ENCODE measurements at regions not wholly inside any gene's neighbourhood (a gene's known extent, or its start where the extent isn't known, plus 50 kb on each side); places are given as distances from the start of the nearest gene placed in this dataset.
A peak's percentile ranks its signal among the peaks of the same experiment; 100 is the strongest.
"Not testable (repeated sequence)": the region's sequence is repeated elsewhere in the genome, so short reads cannot be mapped to it uniquely, and the experiment has no call there.

DNA sequence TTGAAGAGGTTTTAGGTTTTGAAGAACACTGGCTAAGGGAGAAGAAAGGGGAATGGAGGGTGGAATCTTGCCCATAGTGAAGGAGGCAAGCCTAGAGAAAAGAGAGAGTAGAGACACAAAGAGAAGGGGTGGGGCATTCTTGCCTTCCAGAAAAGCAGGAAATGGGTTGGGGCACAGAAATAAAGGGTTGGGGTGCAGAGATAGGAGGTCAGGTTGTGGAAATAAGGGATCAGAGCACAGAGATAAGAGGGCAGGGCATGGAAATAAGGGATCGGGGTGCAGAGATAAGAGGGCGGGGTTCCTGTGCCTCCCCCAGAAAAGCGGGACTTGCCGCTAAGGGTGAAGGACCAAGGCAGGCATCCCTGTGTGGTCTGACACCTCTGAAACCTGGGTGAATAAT, 69.9 kb downstream of the ALG1L2 start:
- H3K4me3 ChIP-seq (ENCODE audit: low read depth, low read length), result not testable (repeated sequence)

GRCh38 chr3:130153247-130153646, 71.6 kb downstream of the ALG1L2 start:
- not testable (repeated sequence) for H3K4me3 ChIP-seq (ENCODE audit: low read depth, low read length)

DNA sequence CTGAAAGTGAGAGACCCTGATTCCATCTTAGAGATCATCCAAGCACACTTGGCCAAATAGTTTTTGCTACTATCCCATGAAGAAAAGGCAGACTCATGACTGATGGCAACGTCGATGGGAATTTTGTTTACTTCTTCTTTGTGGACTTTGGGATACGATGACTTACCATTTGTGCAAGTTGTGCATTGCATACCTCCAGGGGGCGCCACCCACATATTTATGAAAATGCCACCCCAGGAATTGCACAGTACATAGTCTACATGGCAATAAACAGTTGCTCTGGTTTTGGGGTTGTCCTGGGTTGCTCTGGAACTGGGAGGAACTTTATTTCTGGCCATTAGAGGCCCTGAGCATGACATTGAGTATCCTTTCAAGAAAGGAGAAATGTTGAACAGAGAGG, 73.8 kb downstream of the ALG1L2 start:
- not testable (repeated sequence) for H3K4me3 ChIP-seq (ENCODE audit: low read depth, low read length)

- not testable (repeated sequence) for H3K4me3 ChIP-seq (ENCODE audit: low read depth, low read length)
Observed at GRCh38 chr3:130166856-130167255, 85.2 kb downstream of the ALG1L2 start.

- not testable (repeated sequence) for H3K4me3 ChIP-seq (ENCODE audit: low read depth, low read length)
Observed at GRCh38 chr3:130175195-130175594, 93.6 kb downstream of the ALG1L2 start.

GRCh38 chr3:130176476-130177256, 95.0 kb downstream of the ALG1L2 start:
- not testable (repeated sequence) for H3K4me3 ChIP-seq (ENCODE audit: low read depth, low read length)

GRCh38 chr3:130178835-130179234, 97.2 kb downstream of the ALG1L2 start:
- H3K4me3 ChIP-seq (ENCODE audit: low read depth, low read length), result not testable (repeated sequence)

GRCh38 chr3:130179353-130179970, 97.8 kb downstream of the ALG1L2 start:
- peak overlapping the region; percentile 18; the same call in 1 of the 2 replicates for H3K4me3 ChIP-seq (ENCODE audit: low read depth, low read length)

DNA sequence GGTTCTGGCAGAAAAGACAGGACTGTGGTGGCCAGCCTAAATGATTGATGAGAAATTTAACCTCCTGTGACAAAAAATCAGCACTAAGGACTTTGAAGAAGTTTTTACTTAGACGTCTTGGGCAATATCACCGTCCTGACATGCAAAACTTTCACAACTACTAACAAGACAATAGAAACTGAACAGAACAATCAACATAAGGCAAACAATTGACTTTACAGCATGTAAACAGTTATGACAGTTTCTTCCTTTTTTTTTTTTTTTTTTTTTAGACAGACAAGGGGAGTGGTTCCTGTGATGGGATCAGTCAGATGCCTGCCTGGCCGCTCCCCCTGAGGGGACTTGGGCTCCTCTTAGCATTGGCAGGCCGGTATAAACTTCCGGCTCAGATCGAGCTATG, 100.8 kb downstream of the ALG1L2 start:
- H3K4me3 ChIP-seq (ENCODE audit: low read depth, low read length), result not testable (repeated sequence)

GRCh38 chr3:130183689-130184088, 102.1 kb downstream of the ALG1L2 start:
- H3K4me3 ChIP-seq (ENCODE audit: low read depth, low read length), result not testable (repeated sequence)

DNA sequence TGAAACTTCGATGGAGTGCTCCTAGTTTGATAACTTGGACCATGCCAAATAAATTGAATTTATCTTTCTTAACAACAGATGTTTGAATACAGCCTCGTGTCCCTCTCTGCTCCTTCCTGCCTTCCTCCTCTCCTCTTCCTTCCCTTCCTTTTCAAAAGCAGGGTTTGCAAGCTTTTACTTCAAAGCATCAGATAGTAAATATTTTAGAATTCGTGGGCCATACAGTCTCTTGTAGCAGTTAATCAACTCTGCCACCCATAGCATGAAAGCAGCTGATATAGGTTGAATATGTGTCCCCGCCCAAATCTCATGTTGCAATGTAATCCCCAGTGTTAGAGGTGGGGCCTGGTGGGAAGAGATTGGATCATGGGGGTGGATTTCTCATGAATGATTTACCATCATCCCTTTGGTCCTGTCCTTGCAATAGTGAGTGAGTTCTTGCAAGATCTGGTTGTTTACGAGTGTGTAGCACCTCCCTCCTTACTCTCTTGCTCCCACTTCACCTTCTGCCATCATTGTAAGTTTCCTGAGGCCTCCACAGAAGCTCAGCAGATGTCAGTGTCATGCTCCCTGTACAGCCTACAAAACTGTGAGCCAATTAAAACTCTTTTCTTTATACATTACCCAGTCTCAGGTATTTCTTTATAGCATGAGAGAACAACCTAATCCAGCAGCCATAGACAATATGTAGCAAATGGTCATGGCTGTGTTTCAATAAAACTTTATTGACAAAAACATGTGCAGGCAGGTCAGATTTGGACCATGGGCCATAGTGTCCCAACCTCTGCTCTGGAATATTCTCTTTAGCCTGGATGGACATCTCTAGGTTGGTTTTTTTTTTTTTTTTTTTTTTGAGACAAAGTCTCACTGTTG, 102.8 kb downstream of the ALG1L2 start:
- not testable (repeated sequence) for H3K4me3 ChIP-seq (ENCODE audit: low read depth, low read length)

DNA sequence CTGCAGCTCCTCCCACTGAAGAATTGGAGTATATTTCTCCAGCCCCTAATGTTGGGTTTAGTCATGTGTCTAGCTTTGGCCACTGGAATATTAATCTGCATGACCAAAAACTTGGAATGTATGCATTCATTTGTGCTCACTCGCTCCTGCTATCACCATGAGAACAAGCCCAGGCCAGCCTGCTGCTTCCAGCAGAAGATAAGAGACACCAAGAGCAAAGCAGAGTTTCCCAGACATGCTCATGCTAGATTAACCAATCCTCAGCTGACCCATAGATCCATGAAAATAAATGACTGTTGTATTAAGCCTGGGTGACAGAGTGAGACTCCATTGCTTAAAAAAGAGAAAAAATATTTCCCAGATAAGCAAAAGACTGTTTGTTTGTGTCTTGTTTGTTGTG, 119.6 kb downstream of the ALG1L2 start:
- H3K4me3 ChIP-seq (ENCODE audit: low read depth, low read length), result not testable (repeated sequence)

DNA sequence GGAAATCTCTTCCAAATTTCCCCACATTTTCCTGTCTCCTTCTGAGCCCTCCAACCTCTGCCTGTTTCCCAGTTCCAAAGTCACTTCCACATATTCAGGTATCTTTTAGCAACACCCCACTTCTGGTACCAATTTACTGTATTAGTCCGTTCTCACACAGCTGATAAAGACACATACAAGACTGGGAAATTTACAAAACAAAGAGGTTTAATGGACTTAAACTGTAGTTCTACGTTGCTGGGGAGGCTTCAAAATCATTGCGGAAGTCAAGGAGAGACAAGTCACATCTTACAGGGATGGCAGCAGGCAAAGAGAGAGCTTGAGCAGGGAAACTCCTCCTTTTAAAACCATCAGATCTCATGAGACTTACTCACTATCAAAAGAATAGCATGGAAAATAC, 122.0 kb downstream of the ALG1L2 start:
- H3K4me3 ChIP-seq (ENCODE audit: low read depth, low read length), result not testable (repeated sequence)

- no peak overlapping the region for H3K4me3 ChIP-seq (ENCODE audit: low read depth, low read length)
- TF ChIP-seq, protein P1, sequence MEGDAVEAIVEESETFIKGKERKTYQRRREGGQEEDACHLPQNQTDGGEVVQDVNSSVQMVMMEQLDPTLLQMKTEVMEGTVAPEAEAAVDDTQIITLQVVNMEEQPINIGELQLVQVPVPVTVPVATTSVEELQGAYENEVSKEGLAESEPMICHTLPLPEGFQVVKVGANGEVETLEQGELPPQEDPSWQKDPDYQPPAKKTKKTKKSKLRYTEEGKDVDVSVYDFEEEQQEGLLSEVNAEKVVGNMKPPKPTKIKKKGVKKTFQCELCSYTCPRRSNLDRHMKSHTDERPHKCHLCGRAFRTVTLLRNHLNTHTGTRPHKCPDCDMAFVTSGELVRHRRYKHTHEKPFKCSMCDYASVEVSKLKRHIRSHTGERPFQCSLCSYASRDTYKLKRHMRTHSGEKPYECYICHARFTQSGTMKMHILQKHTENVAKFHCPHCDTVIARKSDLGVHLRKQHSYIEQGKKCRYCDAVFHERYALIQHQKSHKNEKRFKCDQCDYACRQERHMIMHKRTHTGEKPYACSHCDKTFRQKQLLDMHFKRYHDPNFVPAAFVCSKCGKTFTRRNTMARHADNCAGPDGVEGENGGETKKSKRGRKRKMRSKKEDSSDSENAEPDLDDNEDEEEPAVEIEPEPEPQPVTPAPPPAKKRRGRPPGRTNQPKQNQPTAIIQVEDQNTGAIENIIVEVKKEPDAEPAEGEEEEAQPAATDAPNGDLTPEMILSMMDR (IDR thresholded peaks at IDR 0.05; ENCODE audit: low read depth, low read length), result no peak
Observed at GRCh38 chr3:130227540-130227939, 117.9 kb upstream of the COL6A5 start.
